ENCODE measurements at regions not wholly inside any gene's neighbourhood (a gene's known extent, or its start where the extent isn't known, plus 50 kb on each side); places are given as distances from the start of the nearest gene placed in this dataset.

DNA sequence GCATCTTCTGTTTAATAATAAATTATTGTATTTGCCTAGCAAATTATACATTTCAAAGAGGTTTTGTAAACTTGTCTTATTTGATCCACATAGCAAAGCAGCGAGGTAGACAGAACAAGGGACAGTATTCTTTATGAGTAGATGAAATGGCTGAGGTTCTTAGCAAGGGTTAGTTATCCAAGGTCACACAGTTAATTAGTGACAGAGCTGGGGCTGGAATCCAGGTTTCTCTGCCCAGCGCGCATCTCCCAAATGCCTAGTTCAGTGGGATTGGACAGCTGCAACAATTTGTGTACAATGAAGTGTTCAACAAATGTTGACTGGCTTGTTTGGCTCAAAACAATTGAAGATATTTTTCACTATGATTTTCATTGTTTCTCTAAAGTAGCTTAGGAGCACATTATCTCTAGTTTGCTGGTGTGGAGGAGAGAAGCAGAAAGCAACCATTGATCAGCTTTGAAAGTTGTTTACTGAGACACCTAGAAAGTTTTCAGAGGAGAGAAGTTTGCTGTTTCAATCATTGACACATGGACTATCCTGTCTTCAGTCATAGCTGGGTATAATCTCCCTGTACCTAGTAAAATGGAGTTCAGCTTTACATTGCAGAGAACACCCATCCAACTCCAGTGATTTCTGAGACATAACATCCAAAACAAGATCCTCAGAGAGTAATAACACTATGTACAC is 270.6 kb downstream of the FAT3 start (continued):
- TF ChIP-seq, protein P1, sequence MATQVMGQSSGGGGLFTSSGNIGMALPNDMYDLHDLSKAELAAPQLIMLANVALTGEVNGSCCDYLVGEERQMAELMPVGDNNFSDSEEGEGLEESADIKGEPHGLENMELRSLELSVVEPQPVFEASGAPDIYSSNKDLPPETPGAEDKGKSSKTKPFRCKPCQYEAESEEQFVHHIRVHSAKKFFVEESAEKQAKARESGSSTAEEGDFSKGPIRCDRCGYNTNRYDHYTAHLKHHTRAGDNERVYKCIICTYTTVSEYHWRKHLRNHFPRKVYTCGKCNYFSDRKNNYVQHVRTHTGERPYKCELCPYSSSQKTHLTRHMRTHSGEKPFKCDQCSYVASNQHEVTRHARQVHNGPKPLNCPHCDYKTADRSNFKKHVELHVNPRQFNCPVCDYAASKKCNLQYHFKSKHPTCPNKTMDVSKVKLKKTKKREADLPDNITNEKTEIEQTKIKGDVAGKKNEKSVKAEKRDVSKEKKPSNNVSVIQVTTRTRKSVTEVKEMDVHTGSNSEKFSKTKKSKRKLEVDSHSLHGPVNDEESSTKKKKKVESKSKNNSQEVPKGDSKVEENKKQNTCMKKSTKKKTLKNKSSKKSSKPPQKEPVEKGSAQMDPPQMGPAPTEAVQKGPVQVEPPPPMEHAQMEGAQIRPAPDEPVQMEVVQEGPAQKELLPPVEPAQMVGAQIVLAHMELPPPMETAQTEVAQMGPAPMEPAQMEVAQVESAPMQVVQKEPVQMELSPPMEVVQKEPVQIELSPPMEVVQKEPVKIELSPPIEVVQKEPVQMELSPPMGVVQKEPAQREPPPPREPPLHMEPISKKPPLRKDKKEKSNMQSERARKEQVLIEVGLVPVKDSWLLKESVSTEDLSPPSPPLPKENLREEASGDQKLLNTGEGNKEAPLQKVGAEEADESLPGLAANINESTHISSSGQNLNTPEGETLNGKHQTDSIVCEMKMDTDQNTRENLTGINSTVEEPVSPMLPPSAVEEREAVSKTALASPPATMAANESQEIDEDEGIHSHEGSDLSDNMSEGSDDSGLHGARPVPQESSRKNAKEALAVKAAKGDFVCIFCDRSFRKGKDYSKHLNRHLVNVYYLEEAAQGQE (IDR thresholded peaks at IDR 0.05) = no peak
- TF ChIP-seq NR2F2 (IDR thresholded peaks at IDR 0.05) (no peak), RAD21 (IDR thresholded peaks at IDR 0.05) (peak in 1 of 2 donors; percentile 21), RXRA (IDR thresholded peaks at IDR 0.05) (peak in 1 of 2 donors; percentile 19), SP1 (IDR thresholded peaks at IDR 0.05) (peak; percentile 40), EGR1 (IDR thresholded peaks at IDR 0.05; ENCODE audit: low read depth in 2 of 2) (no peak), FOXA2 (IDR thresholded peaks at IDR 0.05) (no peak), HNF4G (IDR thresholded peaks at IDR 0.05) (no peak)

DNA sequence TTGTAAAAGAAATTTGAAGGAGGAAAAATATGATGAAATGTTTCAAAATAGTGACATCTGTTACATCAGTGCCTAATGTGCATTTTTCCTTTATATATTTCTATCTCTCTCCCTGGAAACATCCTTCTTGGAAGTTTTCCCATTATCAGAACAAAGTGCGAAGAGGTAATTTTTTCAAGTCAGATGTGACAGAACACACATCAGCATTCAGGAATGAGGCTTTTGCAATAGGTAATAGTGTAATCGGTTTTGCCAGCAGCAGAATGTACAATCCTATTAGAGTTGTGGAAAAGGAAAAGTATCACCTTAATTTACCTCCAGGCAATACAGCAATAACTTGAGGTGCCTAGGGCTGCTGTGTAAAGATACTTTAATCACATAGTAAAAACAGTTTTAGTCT is 275.8 kb downstream of the FAT3 start:
- Histone ChIP-seq H3K27ac (ENCODE audit: low read depth in 1 of 2, low read length in 2 of 2) (no peak overlapping the region), H3K9me3 (ENCODE audit: control insufficient read depth in 4 of 4, low read length in 3 of 4) (no peaks in the 10 kb centered on the region), H3K9ac (ENCODE audit: low read depth in 1 of 2, low read length in 2 of 2) (no peak overlapping the region), H3K4me1 (ENCODE audit: control insufficient read depth in 4 of 4, insufficient read depth in 4 of 4, low read length in 3 of 4) (peaks cover 0 to 2% (median under 1%) of the 10 kb centered on the region in 4 donors), H3K4me3 (ENCODE audit: low read depth in 1 of 3, low read length in 3 of 3) (no peak overlapping the region), H3K27me3 (ENCODE audit: control insufficient read depth in 4 of 4, insufficient read depth in 4 of 4, low read length in 3 of 4) (no peaks in the 10 kb centered on the region), H3K36me3 (ENCODE audit: control insufficient read depth in 4 of 4, insufficient read depth in 3 of 4, low read depth in 1 of 4, low read length in 3 of 4) (no peaks in the 10 kb centered on the region)
- TF ChIP-seq EGR1 (IDR thresholded peaks at IDR 0.05; ENCODE audit: low read depth in 2 of 2) = no peak
- no peak for TF ChIP-seq GABPA (IDR thresholded peaks at IDR 0.05 in 1 of 2, conservative IDR thresholded peaks at IDR 0.05 in 1 of 2)
- TF ChIP-seq YY1 (IDR thresholded peaks at IDR 0.05) = no peak
- no peak for TF ChIP-seq ZBTB33 (IDR thresholded peaks at IDR 0.05)
- no peak for TF ChIP-seq SP1 (IDR thresholded peaks at IDR 0.05)
- TF ChIP-seq RAD21 (IDR thresholded peaks at IDR 0.05) = no peak
- TF ChIP-seq TAF1 (conservative IDR thresholded peaks at IDR 0.05) = no peak
- TF ChIP-seq FOXA2 (IDR thresholded peaks at IDR 0.05) = no peak
- TF ChIP-seq, protein P2, sequence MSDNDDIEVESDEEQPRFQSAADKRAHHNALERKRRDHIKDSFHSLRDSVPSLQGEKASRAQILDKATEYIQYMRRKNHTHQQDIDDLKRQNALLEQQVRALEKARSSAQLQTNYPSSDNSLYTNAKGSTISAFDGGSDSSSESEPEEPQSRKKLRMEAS (IDR thresholded peaks at IDR 0.05) = no peak
- TF ChIP-seq, protein P1 (IDR thresholded peaks at IDR 0.05) = no peak
- TF ChIP-seq, protein P3, sequence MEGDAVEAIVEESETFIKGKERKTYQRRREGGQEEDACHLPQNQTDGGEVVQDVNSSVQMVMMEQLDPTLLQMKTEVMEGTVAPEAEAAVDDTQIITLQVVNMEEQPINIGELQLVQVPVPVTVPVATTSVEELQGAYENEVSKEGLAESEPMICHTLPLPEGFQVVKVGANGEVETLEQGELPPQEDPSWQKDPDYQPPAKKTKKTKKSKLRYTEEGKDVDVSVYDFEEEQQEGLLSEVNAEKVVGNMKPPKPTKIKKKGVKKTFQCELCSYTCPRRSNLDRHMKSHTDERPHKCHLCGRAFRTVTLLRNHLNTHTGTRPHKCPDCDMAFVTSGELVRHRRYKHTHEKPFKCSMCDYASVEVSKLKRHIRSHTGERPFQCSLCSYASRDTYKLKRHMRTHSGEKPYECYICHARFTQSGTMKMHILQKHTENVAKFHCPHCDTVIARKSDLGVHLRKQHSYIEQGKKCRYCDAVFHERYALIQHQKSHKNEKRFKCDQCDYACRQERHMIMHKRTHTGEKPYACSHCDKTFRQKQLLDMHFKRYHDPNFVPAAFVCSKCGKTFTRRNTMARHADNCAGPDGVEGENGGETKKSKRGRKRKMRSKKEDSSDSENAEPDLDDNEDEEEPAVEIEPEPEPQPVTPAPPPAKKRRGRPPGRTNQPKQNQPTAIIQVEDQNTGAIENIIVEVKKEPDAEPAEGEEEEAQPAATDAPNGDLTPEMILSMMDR (IDR thresholded peaks at IDR 0.05; ENCODE audit: low read depth, low read length, missing input control) = no peak
- no peak for TF ChIP-seq RXRA (IDR thresholded peaks at IDR 0.05)
- TF ChIP-seq, protein P4, sequence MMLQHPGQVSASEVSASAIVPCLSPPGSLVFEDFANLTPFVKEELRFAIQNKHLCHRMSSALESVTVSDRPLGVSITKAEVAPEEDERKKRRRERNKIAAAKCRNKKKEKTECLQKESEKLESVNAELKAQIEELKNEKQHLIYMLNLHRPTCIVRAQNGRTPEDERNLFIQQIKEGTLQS (IDR thresholded peaks at IDR 0.05) = no peak
- no peak for TF ChIP-seq HNF4A (conservative IDR thresholded peaks at IDR 0.05)
- TF ChIP-seq NR2F2 (IDR thresholded peaks at IDR 0.05) = no peak
- WGBS = 63% methylated on average over 2 of the region's 2 CpGs
- no peak for DNase-seq (ENCODE audit: low spot score)

All from liver (tissue), 8 donors.